ENCODE measurements at regions not wholly inside any gene's neighbourhood (a gene's known extent, or its start where the extent isn't known, plus 50 kb on each side); places are given as distances from the start of the nearest gene placed in this dataset.
"Not testable (repeated sequence)": the region's sequence is repeated elsewhere in the genome, so short reads cannot be mapped to it uniquely, and the experiment has no call there.

GRCh38 chr13:88417801-88418200 lies 746.6 kb downstream of the SLITRK5 start:
- no peak for ATAC-seq
- DNase-seq: no peak

DNA sequence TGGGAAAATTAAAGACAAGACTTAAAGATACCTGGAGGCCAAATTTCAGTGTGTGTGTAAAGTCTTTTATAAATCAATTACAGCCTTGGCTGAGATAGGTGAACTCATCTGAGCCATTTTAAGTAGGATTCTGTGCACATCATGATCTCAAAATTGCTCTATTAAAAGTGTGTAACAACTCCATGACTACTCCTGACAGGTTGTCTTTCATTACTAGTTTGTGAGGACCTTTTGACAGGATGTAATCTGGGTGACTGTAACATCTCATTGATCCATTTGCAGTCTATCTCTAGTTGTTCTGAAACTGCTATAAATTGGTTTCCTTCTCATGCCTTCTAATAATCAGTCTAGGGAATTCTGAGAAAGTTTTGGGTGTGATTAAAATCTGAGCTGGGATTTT lies 753.3 kb downstream of the SLITRK5 start:
- no peak for DNase-seq
- ATAC-seq: no peak

DNA sequence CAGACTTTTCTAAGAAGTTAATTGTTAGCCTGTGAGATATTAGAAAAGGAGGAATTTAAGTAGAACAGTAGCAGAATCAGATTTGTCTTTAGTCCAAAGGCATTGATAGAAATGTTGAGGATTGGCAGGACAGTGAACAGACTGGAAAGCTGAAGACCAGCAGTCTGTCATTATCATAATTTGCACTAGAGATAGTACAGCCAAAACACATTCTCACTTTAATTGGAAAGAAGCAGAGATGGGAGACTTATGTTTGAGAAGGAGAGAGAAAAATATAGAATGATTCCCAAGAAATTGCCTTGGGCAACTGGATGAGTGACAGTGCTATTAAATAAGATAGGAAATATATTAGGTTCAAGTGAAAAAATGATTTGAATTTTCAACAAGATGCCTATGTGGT lies 755.5 kb downstream of the SLITRK5 start:
- DNase-seq (no peak), ATAC-seq (no peak)

DNA sequence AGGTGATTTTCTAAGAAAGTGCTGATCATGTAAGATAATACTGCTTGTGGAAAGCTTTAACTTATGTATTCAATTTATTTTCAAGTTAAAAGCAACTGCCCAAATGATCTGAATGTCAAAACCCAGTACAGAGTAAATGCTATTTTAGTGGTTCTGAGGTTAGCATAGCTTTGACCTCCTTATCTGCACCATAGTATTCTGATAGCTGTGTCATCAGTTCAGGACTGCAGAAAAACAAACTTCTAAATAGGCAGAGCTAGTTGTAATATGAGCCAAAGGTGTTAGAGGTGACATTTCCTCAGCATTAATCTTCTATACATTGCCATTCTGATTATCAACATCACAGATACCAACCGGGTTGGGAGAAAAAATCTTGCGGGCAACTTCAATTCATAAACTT lies 758.7 kb downstream of the SLITRK5 start:
- ATAC-seq (no peak), DNase-seq (no peak)

GRCh38 chr13:88434953-88435352 lies 763.8 kb downstream of the SLITRK5 start:
- ATAC-seq (no peak), DNase-seq (no peak)

GRCh38 chr13:88436974-88437373 lies 765.8 kb downstream of the SLITRK5 start:
- DNase-seq (no peak), ATAC-seq (no peak)

- DNase-seq: no peak
- ATAC-seq: no peak
Observed at GRCh38 chr13:88450515-88450914, 779.3 kb downstream of the SLITRK5 start.

GRCh38 chr13:88456151-88456550 lies 785.0 kb downstream of the SLITRK5 start:
- DNase-seq (no peak), ATAC-seq (no peak)

DNA sequence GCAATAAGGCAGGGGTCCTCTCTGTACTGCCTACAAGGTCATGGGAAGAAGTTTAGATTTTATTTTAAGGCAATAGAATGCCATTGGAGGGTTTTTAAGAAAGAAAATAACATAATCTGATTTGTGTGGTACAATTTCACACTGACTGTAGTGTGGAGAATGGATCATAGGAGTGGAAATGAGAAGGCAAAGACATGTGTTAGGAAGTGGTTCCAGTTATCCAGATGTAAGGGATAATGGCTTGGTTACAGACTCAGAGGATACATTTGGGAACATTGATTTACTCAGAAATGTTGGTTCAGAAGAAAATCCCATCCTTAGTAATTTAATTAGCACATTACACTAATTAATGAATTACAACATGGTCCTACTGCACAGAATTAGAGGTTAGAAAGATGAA lies 788.2 kb downstream of the SLITRK5 start:
- ATAC-seq: no peak
- DNase-seq: no peak

- DNase-seq (no peak), ATAC-seq (no peak)
Observed at GRCh38 chr13:88461272-88462009, 790.3 kb downstream of the SLITRK5 start.

GRCh38 chr13:88464851-88465250 lies 793.7 kb downstream of the SLITRK5 start:
- DNase-seq (no peak), ATAC-seq (no peak)

- DNase-seq (no peak), ATAC-seq (no peak)
Observed at GRCh38 chr13:88472316-88472715, 801.1 kb downstream of the SLITRK5 start.

GRCh38 chr13:88483202-88483601 lies 812.0 kb downstream of the SLITRK5 start:
- ATAC-seq: no peak

GRCh38 chr13:88507909-88508308 lies 836.7 kb downstream of the SLITRK5 start:
- ATAC-seq: no peak

More at GRCh38 chr13:88483202-88483601, 812.0 kb downstream of the SLITRK5 start:
- DNase-seq: no peak

DNA sequence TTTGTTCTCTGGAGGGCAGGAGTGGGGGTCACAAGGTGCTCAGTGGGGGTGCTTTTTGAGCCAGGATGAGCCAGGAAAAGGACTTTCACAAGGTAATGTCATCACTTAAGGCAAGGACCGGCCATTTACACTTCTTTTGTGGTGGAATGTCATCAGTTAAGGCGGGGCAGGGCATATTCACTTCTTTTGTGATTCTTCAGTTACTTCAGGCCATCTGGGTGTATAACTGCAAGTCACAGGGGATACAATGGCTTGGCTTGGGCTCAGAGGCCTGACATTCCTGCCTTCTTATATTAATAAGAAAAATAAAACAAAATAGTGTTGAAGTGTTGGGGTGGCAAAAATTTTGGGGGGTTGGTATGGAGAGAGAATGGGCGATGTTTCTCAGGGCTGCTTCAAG lies 841.8 kb downstream of the SLITRK5 start:
- not testable (repeated sequence) for DNase-seq, ATAC-seq

More at GRCh38 chr13:88507909-88508308, 836.7 kb downstream of the SLITRK5 start:
- DNase-seq: no peak

GRCh38 chr13:88526186-88526852 lies 855.1 kb downstream of the SLITRK5 start:
- no peak for ATAC-seq
- no peak for DNase-seq

- ATAC-seq (no peak), DNase-seq (no peak)
Observed at GRCh38 chr13:88526853-88527215, 855.7 kb downstream of the SLITRK5 start.

DNA sequence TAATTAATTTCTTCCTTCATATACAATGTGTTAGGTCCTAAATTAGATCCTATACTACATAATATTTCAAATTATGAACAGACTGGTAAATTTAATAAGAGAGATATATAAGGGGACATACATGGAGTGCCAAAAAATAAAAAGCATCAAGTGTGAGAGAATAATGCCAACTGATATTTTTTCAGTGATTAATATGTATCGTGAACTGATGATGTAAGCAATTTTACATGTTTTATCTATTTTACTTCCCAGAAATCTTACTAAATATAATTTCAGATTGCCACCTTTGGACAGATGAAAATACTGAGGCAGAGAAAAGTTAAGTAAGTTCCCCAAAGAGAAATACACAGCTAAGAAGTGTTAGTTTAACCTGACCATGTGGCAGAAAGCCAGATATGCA lies 870.8 kb downstream of the SLITRK5 start:
- ATAC-seq (no peak), DNase-seq (no peak)

GRCh38 chr13:88544836-88545235 lies 873.7 kb downstream of the SLITRK5 start:
- DNase-seq (no peak), ATAC-seq (no peak)

DNA sequence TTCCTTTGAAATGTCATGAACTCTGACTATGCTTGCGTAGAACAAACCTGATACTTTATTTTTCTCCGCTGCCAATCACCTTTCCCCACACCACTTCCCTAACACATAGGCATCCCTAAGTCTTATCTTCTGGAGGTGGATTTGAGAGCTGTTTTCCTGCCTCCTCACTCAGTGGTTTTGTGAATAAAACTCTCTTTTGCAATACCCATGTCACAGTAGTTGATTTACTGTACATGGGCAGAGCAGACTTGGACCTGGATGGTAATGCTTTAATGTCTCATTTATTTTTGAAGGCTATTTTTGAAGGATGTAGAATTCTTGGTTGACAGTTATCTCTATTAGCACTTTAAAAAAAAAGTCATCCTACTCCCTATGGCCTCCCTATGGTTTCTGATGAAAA lies 881.8 kb downstream of the SLITRK5 start:
- DNase-seq: no peak
- no peak for ATAC-seq

GRCh38 chr13:88565566-88565965 lies 894.4 kb downstream of the SLITRK5 start:
- DNase-seq (no peak), ATAC-seq (no peak)

- no peak for ATAC-seq
Observed at GRCh38 chr13:88585861-88586260, 914.7 kb downstream of the SLITRK5 start.

GRCh38 chr13:88586263-88586662 lies 915.1 kb downstream of the SLITRK5 start:
- ATAC-seq: no peak
- DNase-seq: no peak

More at GRCh38 chr13:88585861-88586260, 914.7 kb downstream of the SLITRK5 start:
- no peak for DNase-seq

- ATAC-seq: no peak
- no peak for DNase-seq
Observed at GRCh38 chr13:88590574-88590973, 919.4 kb downstream of the SLITRK5 start.

All from stimulated activated naive CD8-positive, alpha-beta T cell treated with anti-CD3 and anti-CD28 coated beads, Interleukin-15, Interleukin-2, amounts not matched to agents 100 U/mL and 50 U/mL, for 24 hours (primary cell).